HG02623 (cell line): ENCODE measurements at regions not wholly inside any gene's neighbourhood (a gene's known extent, or its start where the extent isn't known, plus 50 kb on each side); places are given as distances from the start of the nearest gene placed in this dataset.

ENCODE experiments used
- ATAC-seq: cut with Tn5 transposase; IDR thresholded peaks from one replicate; pipeline ENCODE4 v1.9.1; 2021; ENCODE audit warnings: moderate library complexity; ENCODE audit not compliant: unreplicated experiment

DNA sequence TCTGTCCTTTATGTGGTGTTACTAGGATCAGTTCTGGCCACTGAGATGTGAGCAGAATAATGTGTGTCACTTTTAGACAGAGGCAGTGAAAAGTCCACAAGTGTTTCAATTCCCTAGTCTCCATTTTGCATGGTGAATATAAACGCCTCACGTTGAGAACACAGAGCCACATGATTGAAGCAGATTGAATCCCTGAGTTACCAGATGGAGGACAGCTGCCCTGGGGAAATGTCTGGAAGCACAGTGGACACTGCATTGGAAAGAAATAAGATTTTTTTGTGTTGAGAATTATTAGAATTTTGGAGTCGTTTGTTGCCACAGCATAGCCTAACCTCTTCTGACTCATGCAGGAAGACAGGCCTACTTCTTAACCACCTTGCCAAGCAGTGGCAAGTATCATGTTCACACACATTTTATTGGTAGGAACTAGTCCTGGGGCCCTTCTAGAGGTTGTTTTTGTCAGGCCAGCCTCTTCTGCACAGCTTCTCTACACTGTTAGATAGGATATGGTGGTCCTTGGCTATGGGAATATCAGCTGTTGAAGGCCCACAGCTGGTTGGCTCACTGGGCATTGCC lies 188.6 kb downstream of the TMEM182 start:
- no peak for ATAC-seq

DNA sequence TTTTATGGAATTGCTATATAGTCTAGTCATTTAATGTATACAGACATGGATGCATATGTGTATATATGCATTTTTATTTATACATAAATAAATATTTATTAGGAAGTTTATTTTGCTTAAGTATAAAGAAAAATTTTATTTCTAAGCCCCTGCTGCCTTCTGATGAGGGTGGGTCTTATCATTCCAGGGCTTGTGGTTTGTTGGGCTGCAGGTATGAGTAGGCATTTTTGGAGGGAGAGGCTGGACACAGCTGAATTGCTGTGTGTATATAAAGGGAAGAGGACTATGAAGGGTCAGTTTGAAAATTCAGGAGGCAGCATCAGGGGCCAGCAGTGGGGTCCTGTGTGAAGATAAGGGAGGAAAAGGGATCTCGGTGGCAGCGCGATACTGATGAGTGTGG lies 189.4 kb downstream of the TMEM182 start:
- ATAC-seq, result no peak

DNA sequence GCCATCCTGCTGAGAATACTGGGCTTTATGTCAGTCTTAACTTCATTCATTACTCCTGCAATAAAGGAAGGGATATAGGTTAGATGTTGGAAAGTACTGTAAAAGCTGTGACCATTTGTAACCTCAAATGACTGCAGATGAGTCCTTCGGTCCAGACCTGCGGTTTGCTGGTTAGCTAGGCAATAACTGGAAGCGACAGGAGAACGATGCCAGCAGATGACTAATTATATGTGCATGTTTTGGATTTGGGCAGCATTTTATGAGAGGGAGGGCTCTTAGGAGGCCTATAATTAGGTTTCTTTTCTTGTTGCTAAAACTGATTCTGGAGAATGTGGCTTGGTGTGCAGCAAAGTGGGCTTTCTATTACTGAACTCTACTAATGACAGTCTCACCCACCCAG lies 205.6 kb downstream of the TMEM182 start:
- no peak for ATAC-seq

DNA sequence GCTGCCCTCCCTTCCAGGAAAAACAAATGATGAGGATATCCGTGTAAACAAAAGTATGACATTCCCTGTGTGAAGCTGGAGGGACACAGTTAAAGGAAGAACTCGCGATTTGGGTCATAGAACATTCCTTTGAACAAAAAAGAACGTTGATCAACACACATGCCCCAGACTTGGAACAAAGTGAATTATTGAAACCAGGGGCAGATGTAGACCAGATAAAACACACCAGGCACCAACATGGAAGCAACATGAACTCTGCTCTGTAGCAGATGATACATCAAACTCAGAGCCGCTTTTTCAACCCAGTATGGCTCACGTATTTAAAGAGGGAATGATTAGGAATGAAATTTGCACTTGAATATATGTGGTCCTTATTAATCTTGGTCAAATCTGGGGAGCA lies 206.5 kb downstream of the TMEM182 start:
- no peak for ATAC-seq

DNA sequence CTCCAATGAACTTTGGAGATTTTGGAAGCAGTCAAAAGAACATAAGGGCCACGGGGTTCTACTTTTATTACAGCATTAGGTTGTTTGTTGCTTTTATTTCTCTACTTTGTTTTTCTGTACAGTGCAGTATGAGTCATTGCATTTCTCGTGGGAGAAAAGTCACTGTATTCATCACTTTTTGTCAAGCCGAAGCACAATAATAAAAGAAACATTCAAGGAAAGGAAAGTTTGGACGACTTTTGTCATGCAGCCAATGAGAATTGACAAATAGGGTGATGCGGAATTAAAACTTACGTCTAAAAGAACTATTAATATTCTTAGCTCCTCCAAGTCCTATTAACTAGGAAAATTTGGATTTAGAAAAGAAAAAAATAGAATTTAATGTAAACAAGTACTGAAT lies 209.9 kb downstream of the TMEM182 start:
- no peak for ATAC-seq

GRCh38 chr2:102975996-102976975 lies 214.5 kb downstream of the TMEM182 start:
- peak; percentile 76 for ATAC-seq

- ATAC-seq, result no peak
Measured at GRCh38 chr2:102977426-102978090, 215.7 kb downstream of the TMEM182 start.

- ATAC-seq, result no peak
Measured at GRCh38 chr2:102978091-102978490, 216.3 kb downstream of the TMEM182 start.

DNA sequence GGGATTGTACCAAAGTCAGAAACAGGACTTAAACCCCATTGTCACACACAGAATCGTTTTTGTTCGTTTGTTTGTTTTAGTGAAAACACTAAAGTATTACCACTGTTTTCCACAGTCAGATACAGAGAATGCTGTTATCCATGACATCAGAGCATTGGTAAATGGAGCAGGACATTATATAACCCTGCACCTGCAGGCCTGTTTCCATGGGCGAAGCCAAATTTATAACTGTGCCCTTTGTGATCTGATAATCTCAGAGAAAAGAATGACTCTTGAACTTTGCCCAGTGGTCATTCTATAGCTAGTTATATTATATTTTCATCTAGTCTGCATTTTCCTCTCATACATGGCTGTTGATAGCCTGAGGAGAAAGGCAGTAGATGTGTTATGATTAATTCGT lies 217.6 kb downstream of the TMEM182 start:
- ATAC-seq, result no peak

GRCh38 chr2:102983786-102984185 lies 222.0 kb downstream of the TMEM182 start:
- ATAC-seq, result no peak

DNA sequence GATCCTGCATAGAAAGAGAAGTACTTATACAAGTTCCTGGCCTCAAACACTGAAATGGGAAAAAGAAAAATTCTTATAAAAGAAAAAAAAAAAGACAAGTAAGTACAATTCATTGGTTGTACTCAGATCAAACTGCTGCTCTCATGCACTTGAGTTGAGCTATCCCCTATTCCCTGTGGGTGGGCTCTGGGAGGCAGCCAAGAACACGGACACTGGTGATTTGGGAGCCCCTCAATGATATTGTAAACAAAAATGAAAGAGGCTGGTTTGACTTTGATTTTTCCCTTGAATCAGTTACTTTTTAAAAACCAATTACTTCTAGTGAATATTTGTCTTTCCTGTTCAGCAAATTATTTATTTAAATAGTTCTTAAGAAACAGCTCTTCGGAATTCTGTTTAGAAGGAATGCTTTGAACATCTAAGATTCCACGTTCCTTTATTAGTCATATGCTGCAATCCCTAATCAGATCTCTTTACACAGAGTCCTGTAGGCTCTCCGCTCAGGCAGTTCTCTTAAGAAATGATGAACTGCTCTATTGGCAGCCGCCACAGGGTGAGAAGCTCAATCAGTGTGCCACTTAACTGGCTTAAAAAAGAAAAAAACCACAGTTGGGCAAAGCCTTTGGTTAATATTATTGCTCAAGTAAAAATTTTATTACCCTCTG lies 225.1 kb downstream of the TMEM182 start:
- no peak for ATAC-seq

- ATAC-seq, result no peak
Measured at GRCh38 chr2:102992607-102993006, 230.8 kb downstream of the TMEM182 start.

DNA sequence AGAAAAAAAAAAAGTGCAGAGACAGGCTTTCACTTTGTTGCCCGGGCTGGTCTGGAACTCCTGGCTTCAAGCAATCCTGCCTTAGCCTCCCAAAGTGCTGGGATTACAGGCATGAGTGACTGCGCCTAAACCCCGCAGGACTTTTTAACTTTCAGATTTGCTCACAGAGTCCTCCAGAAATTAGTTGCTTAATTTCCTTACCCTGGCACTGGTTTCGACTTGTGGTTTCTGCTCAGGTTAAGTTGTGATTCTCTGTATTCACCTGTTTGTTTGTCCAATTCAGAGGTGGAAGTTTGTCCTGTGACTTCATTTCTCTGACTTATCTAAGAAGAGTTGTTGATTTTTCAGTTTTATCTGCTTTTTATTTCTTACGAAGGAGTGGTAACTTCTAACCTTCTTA lies 238.1 kb downstream of the TMEM182 start:
- no peak for ATAC-seq

GRCh38 chr2:103002954-103003353 lies 241.1 kb downstream of the TMEM182 start:
- ATAC-seq, result no peak

DNA sequence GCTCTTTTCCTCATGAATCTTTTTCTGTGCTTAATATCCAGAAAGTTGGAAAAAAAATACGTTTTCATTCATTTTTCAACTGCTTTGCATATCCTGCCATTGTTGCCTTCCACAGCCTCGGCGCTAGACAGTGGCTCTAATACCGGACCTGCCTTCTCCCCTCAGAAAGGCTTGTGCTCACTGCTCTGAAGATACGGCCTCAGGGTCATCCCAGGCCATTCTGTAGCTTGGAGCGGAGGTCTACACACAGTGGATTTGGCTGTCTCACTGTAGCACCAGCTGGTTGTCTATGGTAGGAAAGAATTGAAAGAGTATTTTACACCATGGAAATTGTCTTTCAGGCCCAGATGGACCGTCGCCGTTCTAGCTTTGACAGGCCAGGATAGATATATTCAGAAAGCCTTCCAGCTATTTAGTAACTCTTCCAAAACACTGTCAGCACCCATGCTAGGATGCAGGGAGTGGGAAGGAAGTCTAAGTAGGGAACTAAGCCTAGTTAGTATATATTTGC lies 242.0 kb downstream of the TMEM182 start:
- ATAC-seq, result no peak

- no peak for ATAC-seq
Measured at GRCh38 chr2:103004426-103004942, 242.7 kb downstream of the TMEM182 start.

- ATAC-seq, result no peak
Measured at GRCh38 chr2:103005393-103005792, 243.6 kb downstream of the TMEM182 start.

GRCh38 chr2:103007086-103007485 lies 245.3 kb downstream of the TMEM182 start:
- ATAC-seq, result no peak

GRCh38 chr2:103008586-103008985 lies 246.8 kb downstream of the TMEM182 start:
- no peak for ATAC-seq

GRCh38 chr2:103009871-103010270 lies 248.0 kb downstream of the TMEM182 start:
- no peak for ATAC-seq

DNA sequence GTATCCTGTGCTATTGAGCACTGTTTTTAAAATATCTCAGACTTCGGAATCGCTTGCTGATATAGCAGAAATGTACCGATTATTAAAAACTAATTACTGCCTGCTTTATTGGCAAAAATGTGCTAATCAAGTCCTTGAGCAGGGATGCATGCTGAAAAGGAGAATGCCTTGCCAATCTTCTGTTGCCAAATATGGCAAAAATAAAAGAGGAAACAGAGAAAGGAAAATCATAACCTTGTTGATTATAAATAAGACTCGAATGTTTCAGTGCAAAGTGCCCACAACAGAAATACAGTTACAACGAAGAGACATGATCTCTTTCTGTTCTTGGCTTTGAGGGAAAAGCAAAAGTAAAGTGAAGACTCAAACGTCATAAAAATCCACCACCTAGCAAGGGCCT lies 248.5 kb downstream of the TMEM182 start:
- no peak for ATAC-seq
